Spinal cord (tissue), 9 donors: ENCODE measurements at regions not wholly inside any gene's neighbourhood (a gene's known extent, or its start where the extent isn't known, plus 50 kb on each side); places are given as distances from the start of the nearest gene placed in this dataset.

Source experiments
- DNase-seq, 6 donors: peaks; one replicate each; pipeline versions ENCODE4 v3.0.0 to v3.0.0-alpha.2; 2013 to 2015; ENCODE audit warnings: low spot score in 6 of 6, low read depth in 4 of 6
- H3K27ac ChIP-seq: one replicate; pipeline ENCODE4 v1.5.1; 2013; ENCODE audit warnings: low read depth, low read length, control low read depth
- H3K27me3 ChIP-seq: one replicate; pipeline ENCODE4 v1.6.1; 2013; ENCODE audit warnings: low read length; ENCODE audit not compliant: control insufficient read depth, insufficient read depth
- H3K36me3 ChIP-seq: one replicate; pipeline ENCODE4 v1.6.1; 2013; ENCODE audit warnings: low read length; ENCODE audit not compliant: control insufficient read depth, insufficient read depth
- H3K4me1 ChIP-seq: one replicate; pipeline ENCODE4 v1.6.1; 2013; ENCODE audit warnings: low read length; ENCODE audit not compliant: control insufficient read depth, insufficient read depth
- H3K4me3 ChIP-seq: one replicate; pipeline ENCODE4 v1.5.1; 2013; ENCODE audit warnings: low read depth, low read length, control low read depth
- H3K9me3 ChIP-seq: one replicate; pipeline ENCODE4 v1.6.1; 2013; ENCODE audit warnings: low read length; ENCODE audit not compliant: control insufficient read depth, insufficient read depth
- WGBS: methylation state at CpG from one replicate; pipeline ENCODE4 v1.1.5; 2013; ENCODE audit warnings: missing lambda C conversion rate; ENCODE audit not compliant: insufficient coverage; 5-methylcytosine and 5-hydroxymethylcytosine counted together
- donor health status: healthy.

GRCh38 chr6:134707342-134708031, 242.4 kb downstream of the ALDH8A1 start:
- no peaks in the 10 kb centered on the region for H3K36me3 ChIP-seq
- DNase-seq: no peak
- H3K27me3 ChIP-seq: no peaks in the 10 kb centered on the region
- H3K27ac ChIP-seq: no peak overlapping the region
- H3K4me1 ChIP-seq: no peaks in the 10 kb centered on the region
- WGBS: no CpG with 5 or more reads among the region's 5 CpGs
- no peaks in the 10 kb centered on the region for H3K9me3 ChIP-seq
- H3K4me3 ChIP-seq: no peak overlapping the region

GRCh38 chr6:134706806-134707205, 243.1 kb downstream of the ALDH8A1 start:
- H3K27ac ChIP-seq: no peak overlapping the region
- WGBS: no CpG with 5 or more reads among the region's 2 CpGs

GRCh38 chr6:134706153-134706552, 243.7 kb downstream of the ALDH8A1 start:
- Histone ChIP-seq H3K36me3 (no peaks in the 10 kb centered on the region), H3K4me1 (no peaks in the 10 kb centered on the region), H3K27ac (no peak overlapping the region), H3K4me3 (no peak overlapping the region), H3K27me3 (no peaks in the 10 kb centered on the region), H3K9me3 (no peaks in the 10 kb centered on the region)
- no CpG with 5 or more reads among the region's 3 CpGs for WGBS
- no peak for DNase-seq

More at GRCh38 chr6:134706806-134707205, 243.1 kb downstream of the ALDH8A1 start:
- Histone ChIP-seq H3K4me3 (no peak overlapping the region), H3K4me1 (no peaks in the 10 kb centered on the region), H3K9me3 (no peaks in the 10 kb centered on the region), H3K27me3 (no peaks in the 10 kb centered on the region), H3K36me3 (no peaks in the 10 kb centered on the region)
- DNase-seq: no peak

GRCh38 chr6:134703206-134703605, 246.7 kb downstream of the ALDH8A1 start:
- no peak for DNase-seq
- Histone ChIP-seq H3K27ac (no peak overlapping the region), H3K9me3 (no peaks in the 10 kb centered on the region)

GRCh38 chr6:134702279-134702678, 247.6 kb downstream of the ALDH8A1 start:
- no peak overlapping the region for H3K4me3 ChIP-seq
- no peak for DNase-seq
- H3K27me3 ChIP-seq: no peaks in the 10 kb centered on the region
- WGBS: 100% methylated on average over 1 of the region's 3 CpGs
- no peaks in the 10 kb centered on the region for H3K9me3 ChIP-seq
- no peak overlapping the region for H3K27ac ChIP-seq
- no peaks in the 10 kb centered on the region for H3K4me1 ChIP-seq
- no peaks in the 10 kb centered on the region for H3K36me3 ChIP-seq

More at GRCh38 chr6:134703206-134703605, 246.7 kb downstream of the ALDH8A1 start:
- Histone ChIP-seq H3K27me3 (no peaks in the 10 kb centered on the region), H3K36me3 (no peaks in the 10 kb centered on the region), H3K4me1 (no peaks in the 10 kb centered on the region), H3K4me3 (no peak overlapping the region)

GRCh38 chr6:134701301-134701700, 248.6 kb downstream of the ALDH8A1 start:
- 89% methylated on average over 1 of the region's 1 CpG for WGBS
- Histone ChIP-seq H3K4me3 (no peak overlapping the region), H3K36me3 (no peaks in the 10 kb centered on the region), H3K27ac (no peak overlapping the region), H3K9me3 (no peaks in the 10 kb centered on the region), H3K4me1 (no peaks in the 10 kb centered on the region), H3K27me3 (no peaks in the 10 kb centered on the region)
- DNase-seq: no peak

- Histone ChIP-seq H3K27ac (no peak overlapping the region), H3K9me3 (no peaks in the 10 kb centered on the region), H3K4me1 (no peaks in the 10 kb centered on the region), H3K27me3 (no peaks in the 10 kb centered on the region), H3K4me3 (no peak overlapping the region), H3K36me3 (no peaks in the 10 kb centered on the region)
- WGBS: no CpG with 5 or more reads among the region's 1 CpG
- no peak for DNase-seq
Measured at GRCh38 chr6:134698228-134698627, 251.7 kb downstream of the ALDH8A1 start.

- H3K27me3 ChIP-seq: no peaks in the 10 kb centered on the region
- no CpG with 5 or more reads among the region's 3 CpGs for WGBS
- H3K36me3 ChIP-seq: no peaks in the 10 kb centered on the region
- no peak overlapping the region for H3K27ac ChIP-seq
- H3K9me3 ChIP-seq: no peaks in the 10 kb centered on the region
- H3K4me1 ChIP-seq: peaks cover 8% of the 10 kb centered on the region
- H3K4me3 ChIP-seq: no peak overlapping the region
- no peak for DNase-seq
Measured at GRCh38 chr6:134692008-134692407, 257.9 kb downstream of the ALDH8A1 start.

GRCh38 chr6:134691180-134691579, 258.7 kb downstream of the ALDH8A1 start:
- Histone ChIP-seq H3K9me3 (no peaks in the 10 kb centered on the region), H3K36me3 (no peaks in the 10 kb centered on the region), H3K27ac (no peak overlapping the region), H3K27me3 (no peaks in the 10 kb centered on the region), H3K4me3 (no peak overlapping the region), H3K4me1 (peaks cover 8% of the 10 kb centered on the region)
- WGBS: 86% methylated on average over 2 of the region's 2 CpGs
- DNase-seq: no peak

- no peak for DNase-seq
- Histone ChIP-seq H3K4me3 (no peak overlapping the region), H3K4me1 (peaks cover 8% of the 10 kb centered on the region), H3K27me3 (no peaks in the 10 kb centered on the region), H3K9me3 (no peaks in the 10 kb centered on the region), H3K27ac (peak overlapping the region; percentile 69), H3K36me3 (no peaks in the 10 kb centered on the region)
- 90% methylated on average over 2 of the region's 3 CpGs for WGBS
Measured at GRCh38 chr6:134690048-134690447, 259.9 kb downstream of the ALDH8A1 start.
